GM12891 (cell line): ENCODE measurements at regions not wholly inside any gene's neighbourhood (a gene's known extent, or its start where the extent isn't known, plus 50 kb on each side); places are given as distances from the start of the nearest gene placed in this dataset.

Experiments used
- DNase-seq: peaks from one replicate; pipeline ENCODE4 v3.0.0; 2011; ENCODE audit warnings: low spot score; ENCODE audit not compliant: insufficient read length
- FAIRE-seq: peaks from 2 replicates; lab custom pipeline; 2011; peaks lifted over from hg19 to GRCh38; lab: Jason Lieb, UNC
- PAX5 ChIP-seq: IDR thresholded peaks from 2 replicates; pipeline ENCODE4 v1.6.1; 2011; ENCODE audit warnings: low read length, moderate library complexity, mild to moderate bottlenecking; ENCODE audit not compliant: insufficient read depth, severe bottlenecking
- POLR2A ChIP-seq: IDR thresholded peaks from 2 replicates; pipeline ENCODE4 v1.6.1; 2011; ENCODE audit warnings: low read depth, low read length, control low read depth
- POLR2AphosphoS5 ChIP-seq: IDR thresholded peaks from 2 replicates; pipeline ENCODE4 v1.6.1; 2011; ENCODE audit warnings: low read depth, low read length, control low read depth
- POU2F2 ChIP-seq: IDR thresholded peaks from 2 replicates; pipeline ENCODE4 v1.6.1; 2011; ENCODE audit warnings: low read depth, mild to moderate bottlenecking, control low read depth, low read length, moderate library complexity
- SPI1 ChIP-seq: IDR thresholded peaks from 2 replicates; pipeline ENCODE4 v1.6.1; 2011; ENCODE audit warnings: low read depth, low read length, control low read depth
- TAF1 ChIP-seq: IDR thresholded peaks from 2 replicates; pipeline ENCODE4 v1.6.1; 2011; ENCODE audit warnings: low read depth, low read length, control low read depth

- TF ChIP-seq SPI1: no peak
- no peak for TF ChIP-seq POLR2A
- no peak for TF ChIP-seq TAF1
- no peak for TF ChIP-seq PAX5
- TF ChIP-seq POLR2AphosphoS5: no peak
- TF ChIP-seq POU2F2: no peak
- FAIRE-seq (no peak), DNase-seq (no peak)
Measured at GRCh38 chr11:33646629-33647028, 54.0 kb downstream of the C11orf91 start.

GRCh38 chr11:33646168-33646567, 54.5 kb downstream of the C11orf91 start:
- DNase-seq (no peak), FAIRE-seq (no peak)

GRCh38 chr11:33645686-33646085, 54.9 kb downstream of the C11orf91 start:
- TF ChIP-seq SPI1 (no peak), POU2F2 (no peak), TAF1 (no peak), POLR2A (no peak), POLR2AphosphoS5 (no peak), PAX5 (no peak)
- DNase-seq (no peak), FAIRE-seq (no peak)

More at GRCh38 chr11:33646168-33646567, 54.5 kb downstream of the C11orf91 start:
- TF ChIP-seq POLR2AphosphoS5 (no peak), POLR2A (no peak), TAF1 (no peak), POU2F2 (no peak)

GRCh38 chr11:33643167-33643824, 57.3 kb downstream of the C11orf91 start:
- DNase-seq (no peak), FAIRE-seq (no peak)
- no peak for TF ChIP-seq POLR2AphosphoS5
- TF ChIP-seq POLR2A: no peak
- no peak for TF ChIP-seq POU2F2
- TF ChIP-seq SPI1: no peak
- no peak for TF ChIP-seq PAX5
- TF ChIP-seq TAF1: no peak

GRCh38 chr11:33642461-33643166, 58.0 kb downstream of the C11orf91 start:
- TF ChIP-seq PAX5: no peak
- TF ChIP-seq POLR2A: no peak
- TF ChIP-seq POLR2AphosphoS5: no peak
- TF ChIP-seq POU2F2: no peak
- no peak for TF ChIP-seq SPI1
- TF ChIP-seq TAF1: no peak
- FAIRE-seq (no peak), DNase-seq (no peak)

- TF ChIP-seq SPI1: no peak
- no peak for TF ChIP-seq TAF1
- TF ChIP-seq POLR2A: no peak
- no peak for TF ChIP-seq POU2F2
- TF ChIP-seq PAX5: no peak
- no peak for TF ChIP-seq POLR2AphosphoS5
- FAIRE-seq (no peak), DNase-seq (no peak)
Measured at GRCh38 chr11:33640730-33641371, 59.8 kb downstream of the C11orf91 start.

GRCh38 chr11:33638608-33639007, 62.0 kb downstream of the C11orf91 start:
- no peak for FAIRE-seq
- TF ChIP-seq POU2F2: no peak
- no peak for TF ChIP-seq SPI1
- TF ChIP-seq TAF1: no peak
- no peak for DNase-seq

GRCh38 chr11:33636104-33636503, 64.5 kb downstream of the C11orf91 start:
- no peak for DNase-seq
- TF ChIP-seq PAX5 (no peak), POU2F2 (no peak), SPI1 (no peak), POLR2A (no peak)
- no peak for FAIRE-seq

- DNase-seq (no peak), FAIRE-seq (no peak)
- TF ChIP-seq SPI1 (no peak), POLR2A (no peak), TAF1 (no peak), POLR2AphosphoS5 (no peak), PAX5 (no peak), POU2F2 (no peak)
Measured at GRCh38 chr11:33635161-33635560, 65.5 kb downstream of the C11orf91 start.
